COLO668 (cell line): ENCODE measurements at regions not wholly inside any gene's neighbourhood (a gene's known extent, or its start where the extent isn't known, plus 50 kb on each side); places are given as distances from the start of the nearest gene placed in this dataset.
"Not testable (repeated sequence)": the region's sequence is repeated elsewhere in the genome, so short reads cannot be mapped to it uniquely, and the experiment has no call there.

ENCODE experiments used
- DNase-seq: peaks from one replicate; lab custom pipeline; 2025; ENCODE audit not compliant: unreplicated experiment; lab: John Stamatoyannopoulos, UW

GRCh38 chr5:93359296-93359959 lies 221.6 kb downstream of the NR2F1-AS1 start:
- no peak for DNase-seq

DNA sequence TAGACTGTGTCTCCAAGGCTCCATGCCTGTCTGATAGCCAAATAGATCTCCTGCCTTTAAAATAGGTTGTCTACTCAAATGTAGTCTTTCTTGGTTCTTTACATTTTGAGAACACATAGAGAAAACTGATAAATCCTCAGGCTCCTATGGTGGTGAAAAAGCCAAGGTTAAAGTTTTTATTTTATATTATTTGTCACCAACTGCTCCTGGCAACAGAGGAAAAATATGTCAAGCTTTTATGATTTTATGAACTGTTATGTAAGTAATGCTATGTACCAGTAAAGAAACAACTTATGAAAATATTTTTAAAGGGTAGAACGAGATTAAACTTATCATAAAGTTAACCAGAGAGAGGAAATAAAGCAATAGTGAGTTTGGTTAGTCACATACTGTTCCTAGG lies 222.8 kb downstream of the NR2F1-AS1 start:
- no peak for DNase-seq

DNA sequence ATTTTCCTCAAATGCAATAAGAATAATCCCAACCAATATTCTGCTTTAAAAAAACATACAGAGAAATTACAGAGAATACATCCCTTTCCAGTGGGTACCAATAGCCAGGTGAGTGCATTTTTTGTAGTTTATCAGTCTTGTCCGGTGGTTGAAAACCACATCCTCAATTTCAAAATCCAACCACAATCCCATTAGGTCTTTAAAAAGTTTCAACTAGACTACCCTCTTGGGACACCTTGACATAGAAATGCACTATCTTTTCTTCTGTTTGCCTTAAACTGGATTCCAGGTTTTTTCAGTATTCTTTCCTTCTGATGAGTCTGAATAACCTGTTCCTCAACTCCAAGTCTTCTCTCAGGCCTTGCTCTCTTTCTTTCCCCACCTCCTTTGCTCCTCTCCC lies 223.3 kb downstream of the NR2F1-AS1 start:
- no peak for DNase-seq

- DNase-seq: no peak
These were observed 225.3 kb downstream of the NR2F1-AS1 start for GRCh38 chr5:93355691-93356090.

DNA sequence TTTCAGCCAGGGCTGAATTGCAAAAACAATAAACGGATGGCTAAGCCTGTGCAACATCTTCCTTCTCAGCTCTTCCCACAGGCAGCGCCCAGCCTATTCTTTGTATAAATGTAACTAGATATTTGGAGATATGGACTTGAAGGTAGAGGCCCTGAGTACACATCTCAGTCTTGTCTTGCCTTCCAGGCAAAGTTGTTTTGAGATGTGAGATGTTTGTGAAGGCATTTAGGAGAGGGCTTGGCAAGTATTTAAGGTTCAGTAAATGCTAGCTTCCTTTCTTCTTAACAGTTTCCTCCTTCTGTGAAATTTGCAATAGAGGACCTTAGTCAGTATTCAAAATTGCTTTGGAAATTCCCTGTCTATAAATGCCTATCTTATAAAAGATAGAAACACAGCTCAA lies 228.8 kb downstream of the NR2F1-AS1 start:
- no peak for DNase-seq

DNA sequence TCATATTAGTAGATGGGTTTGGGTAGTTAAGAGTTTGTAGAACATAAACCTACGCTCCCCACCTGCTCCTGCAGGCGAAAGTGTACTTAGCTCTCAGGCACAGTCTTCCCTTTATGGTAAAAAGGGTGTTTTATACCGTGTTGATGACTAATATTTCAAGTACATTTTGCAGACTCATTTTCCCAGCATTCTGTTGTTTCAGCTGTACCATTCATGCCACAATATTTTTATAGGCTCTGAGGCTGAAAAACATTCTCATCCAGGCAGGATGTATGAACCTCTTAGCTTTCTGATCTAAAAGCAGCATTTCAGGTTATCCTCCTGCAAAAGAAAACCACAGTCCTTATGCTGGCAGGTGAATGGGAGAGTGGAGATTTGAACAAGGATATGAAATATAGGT lies 231.4 kb downstream of the NR2F1-AS1 start:
- DNase-seq: peak; percentile 7

DNA sequence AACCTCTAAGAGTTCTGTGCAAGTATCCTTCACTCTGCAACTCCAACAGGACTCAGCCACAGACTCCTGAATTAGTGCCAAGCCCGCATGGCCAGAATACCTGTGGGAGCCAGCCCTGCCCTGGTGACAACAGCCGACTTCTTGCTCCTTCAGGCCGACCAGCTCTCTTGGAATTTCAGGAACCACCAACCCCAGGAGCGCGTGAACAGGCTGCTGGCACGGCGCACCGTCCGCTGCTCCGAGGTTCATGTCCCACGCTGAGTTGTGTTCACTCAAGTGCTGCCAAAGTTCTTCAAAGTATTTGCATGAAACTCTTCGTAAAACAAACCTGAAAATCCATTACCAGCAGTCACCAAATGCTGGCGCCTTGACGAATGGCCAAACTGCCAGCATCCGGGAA lies 232.8 kb downstream of the NR2F1-AS1 start:
- no peak for DNase-seq

DNA sequence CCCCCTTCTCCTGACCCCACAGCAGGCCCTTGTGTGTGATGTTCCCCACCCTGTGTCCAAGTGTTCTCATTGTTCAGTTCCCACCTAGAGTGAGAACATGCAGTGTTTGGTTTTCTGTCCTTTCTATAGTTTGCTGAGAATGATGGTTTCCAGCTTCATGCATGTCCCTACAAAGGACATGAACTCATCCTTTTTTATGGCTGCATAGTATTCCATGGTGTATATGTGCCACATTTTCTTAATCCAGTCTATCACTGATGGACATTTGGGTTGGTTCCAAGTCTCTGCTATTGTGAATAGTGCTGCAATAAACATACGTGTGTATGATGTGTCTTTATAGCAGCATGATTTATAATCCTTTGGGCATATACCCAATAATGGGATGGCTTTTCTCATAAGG lies 234.2 kb downstream of the NR2F1-AS1 start:
- not testable (repeated sequence) for DNase-seq

GRCh38 chr5:93346301-93346700 lies 234.7 kb downstream of the NR2F1-AS1 start:
- no peak for DNase-seq

GRCh38 chr5:93343570-93343969 lies 237.4 kb downstream of the NR2F1-AS1 start:
- no peak for DNase-seq

DNA sequence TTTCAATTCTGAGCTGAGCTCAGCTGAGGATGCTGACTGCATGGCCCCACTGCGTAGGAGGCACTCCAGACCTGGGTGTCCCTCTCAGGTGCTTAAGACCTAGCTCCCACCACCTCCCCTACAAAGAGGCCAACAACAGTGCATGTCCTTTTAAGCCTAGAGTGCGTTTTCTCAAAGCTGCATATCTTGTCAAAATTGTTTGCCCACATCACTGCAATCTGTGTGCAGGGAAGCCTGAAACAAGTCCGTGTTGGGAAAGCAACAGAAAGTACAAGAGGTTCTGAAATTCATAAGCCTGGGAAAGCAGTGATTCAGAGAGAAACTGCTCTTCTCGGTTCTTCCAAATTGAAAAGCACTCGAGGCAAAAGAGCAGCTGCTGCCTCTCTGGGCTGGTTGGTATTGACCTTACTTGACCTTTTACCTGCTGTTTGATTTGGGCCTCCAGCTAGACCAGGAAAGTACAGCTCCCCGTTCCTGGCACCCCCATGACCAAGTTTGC lies 238.4 kb downstream of the NR2F1-AS1 start:
- no peak for DNase-seq

- DNase-seq: no peak
These were observed 240.1 kb downstream of the NR2F1-AS1 start for GRCh38 chr5:93340881-93341280.

- DNase-seq: no peak
These were observed 243.9 kb downstream of the NR2F1-AS1 start for GRCh38 chr5:93337138-93337537.

DNA sequence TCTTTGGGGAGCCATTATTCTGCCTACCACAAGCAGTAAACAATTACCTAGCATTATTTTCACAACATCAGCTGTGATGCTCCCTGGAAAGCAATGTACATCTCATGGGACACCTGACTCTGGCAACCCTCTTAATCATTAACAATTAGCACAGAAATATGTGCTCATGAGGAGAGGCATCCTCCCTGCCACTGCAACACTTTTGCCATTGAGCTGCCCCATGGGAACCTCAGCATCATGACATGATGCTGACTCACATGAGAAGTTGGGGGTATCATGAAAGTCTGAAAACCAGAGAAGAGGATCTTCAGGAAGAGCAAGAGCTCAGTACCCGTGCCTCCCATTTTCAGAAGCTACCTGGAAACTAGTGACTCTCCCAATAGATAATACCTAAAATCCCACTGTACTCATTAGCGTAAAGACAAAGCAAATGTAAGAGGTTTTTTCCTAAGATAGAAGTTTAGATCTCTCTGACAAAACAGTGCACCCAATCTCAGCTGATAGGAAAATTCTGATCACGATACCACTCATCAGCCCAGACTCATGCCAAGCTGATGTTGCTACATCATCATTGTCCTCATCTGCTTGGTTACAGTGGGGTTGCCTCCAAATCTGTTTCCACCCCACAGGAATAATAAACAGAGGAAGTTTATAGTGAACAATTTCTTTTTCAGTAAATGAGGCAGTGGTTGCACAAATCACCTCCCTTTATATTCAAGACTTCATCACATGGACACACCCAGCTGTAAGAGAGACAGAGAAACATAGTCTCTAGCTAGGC lies 244.5 kb downstream of the NR2F1-AS1 start:
- no peak for DNase-seq

DNA sequence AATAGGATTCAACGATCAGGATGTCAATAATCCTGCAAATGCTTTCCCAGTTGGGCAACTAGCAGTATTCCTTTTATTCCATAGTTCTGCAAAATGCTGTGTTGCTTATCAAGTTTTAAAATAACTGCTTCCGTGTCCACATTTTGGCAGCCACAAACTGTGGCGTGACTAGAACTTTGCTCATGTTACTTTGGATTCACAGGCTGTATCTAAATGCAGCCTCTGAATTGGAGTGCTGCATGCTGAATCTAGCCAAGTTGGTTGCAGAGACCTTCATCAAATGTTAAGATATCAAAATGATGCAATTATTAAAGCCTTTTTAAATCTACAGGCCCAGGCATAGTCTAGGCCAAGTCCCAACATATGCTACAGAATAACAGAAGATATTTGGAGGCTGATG lies 249.2 kb downstream of the NR2F1-AS1 start:
- no peak for DNase-seq

GRCh38 chr5:93331241-93331640 lies 249.8 kb downstream of the NR2F1-AS1 start:
- DNase-seq: no peak

DNA sequence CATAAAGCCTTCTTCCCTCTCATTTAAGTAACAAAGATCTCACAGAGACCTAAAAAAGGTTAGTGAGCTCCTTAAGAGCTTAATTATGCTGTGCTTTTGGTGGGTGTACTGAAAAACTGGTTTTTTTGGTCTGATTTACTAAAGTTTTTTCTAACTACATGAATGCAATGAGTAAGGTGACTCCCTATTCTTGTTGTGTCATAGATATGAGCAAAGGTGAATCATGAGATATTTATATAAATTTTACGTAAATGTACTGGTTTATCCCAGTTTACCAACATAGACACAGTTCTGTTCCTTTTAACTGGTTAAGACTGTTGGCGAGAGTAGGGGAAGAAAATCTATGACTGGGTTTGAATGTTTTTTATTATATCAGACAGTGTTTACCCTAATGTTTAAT lies 250.5 kb downstream of the NR2F1-AS1 start:
- DNase-seq: no peak

DNA sequence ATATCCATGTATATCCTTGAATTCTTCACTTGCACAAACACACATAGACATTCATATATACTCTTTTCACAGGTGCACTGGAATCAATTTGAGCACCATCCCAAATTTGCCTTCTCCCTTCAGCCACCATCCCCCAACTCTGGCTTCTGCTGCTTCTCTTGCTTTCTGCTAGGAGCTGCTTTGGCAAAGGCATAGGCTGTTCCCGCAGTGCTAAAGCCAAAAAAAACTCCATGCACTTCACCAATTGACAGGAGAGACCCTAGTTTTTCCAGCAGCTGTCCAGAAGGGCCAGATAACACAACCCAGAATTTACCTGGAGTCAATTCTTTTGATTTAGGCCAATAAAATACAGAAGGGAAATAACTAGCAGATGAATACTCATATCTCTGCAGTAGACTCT lies 251.3 kb downstream of the NR2F1-AS1 start:
- DNase-seq: no peak

GRCh38 chr5:93328833-93329232 lies 252.2 kb downstream of the NR2F1-AS1 start:
- no peak for DNase-seq

DNA sequence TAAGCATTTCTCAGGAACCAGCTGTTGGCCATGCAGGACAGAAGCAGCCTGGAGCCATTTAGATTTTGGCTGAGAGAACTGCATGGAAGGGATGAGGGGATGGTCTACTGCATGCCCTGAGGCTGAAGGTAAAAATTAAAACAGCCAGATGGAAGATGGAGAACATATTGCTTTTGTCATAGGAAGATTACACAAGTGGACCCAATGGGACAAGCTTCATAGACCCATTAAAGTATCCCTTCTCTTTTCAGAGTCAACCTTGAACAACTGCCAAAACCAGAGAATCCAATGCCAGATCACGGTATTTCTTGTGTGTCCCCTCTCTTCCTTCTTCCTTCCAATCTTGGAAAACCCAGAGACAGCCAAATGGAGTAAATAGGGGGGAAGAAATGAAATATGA lies 253.4 kb downstream of the NR2F1-AS1 start:
- DNase-seq: no peak

DNA sequence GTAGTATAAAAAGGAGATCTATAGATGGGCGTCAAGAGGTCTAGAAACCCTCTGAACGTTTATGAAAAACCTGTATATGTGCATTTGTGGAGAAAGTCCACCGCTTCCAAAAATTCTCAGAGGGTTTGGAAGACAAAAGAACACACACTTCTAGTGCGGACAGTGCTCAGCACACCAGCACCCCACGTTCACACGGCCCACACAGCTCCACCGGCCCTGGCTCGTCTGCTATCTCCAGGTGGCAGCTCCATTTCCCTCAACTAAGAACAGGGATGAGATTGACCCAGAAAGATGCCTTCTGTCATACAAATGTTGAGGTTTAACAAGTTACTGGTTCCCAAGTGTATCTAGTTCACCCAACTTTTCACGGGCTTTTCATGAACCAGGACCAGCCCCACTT lies 255.1 kb downstream of the NR2F1-AS1 start:
- DNase-seq: no peak
